GM23248 (cell line): ENCODE measurements at regions not wholly inside any gene's neighbourhood (a gene's known extent, or its start where the extent isn't known, plus 50 kb on each side); places are given as distances from the start of the nearest gene placed in this dataset.

Experiments used
- EZH2 ChIP-seq: fragments of 200-600 bp; sonication (generic); IDR thresholded peaks from 2 replicates; pipeline ENCODE4 v1.6.1; 2018; ENCODE audit warnings: antibody characterized with exemption, mild to moderate bottlenecking; ENCODE audit not compliant: insufficient read depth, poor library complexity, severe bottlenecking
- EZH2phosphoT487 ChIP-seq: fragments of 200-600 bp; sonication (generic); IDR thresholded peaks from 2 replicates; pipeline ENCODE4 v1.6.1; 2018; ENCODE audit warnings: antibody characterized with exemption, moderate library complexity, mild to moderate bottlenecking, low read depth; ENCODE audit not compliant: insufficient read depth

GRCh38 chr3:177885063-177885462 lies 651.2 kb upstream of the KCNMB2 start:
- no peak for TF ChIP-seq EZH2phosphoT487
- no peak for TF ChIP-seq EZH2
